ENCODE measurements at regions not wholly inside any gene's neighbourhood (a gene's known extent, or its start where the extent isn't known, plus 50 kb on each side); places are given as distances from the start of the nearest gene placed in this dataset.

DNA sequence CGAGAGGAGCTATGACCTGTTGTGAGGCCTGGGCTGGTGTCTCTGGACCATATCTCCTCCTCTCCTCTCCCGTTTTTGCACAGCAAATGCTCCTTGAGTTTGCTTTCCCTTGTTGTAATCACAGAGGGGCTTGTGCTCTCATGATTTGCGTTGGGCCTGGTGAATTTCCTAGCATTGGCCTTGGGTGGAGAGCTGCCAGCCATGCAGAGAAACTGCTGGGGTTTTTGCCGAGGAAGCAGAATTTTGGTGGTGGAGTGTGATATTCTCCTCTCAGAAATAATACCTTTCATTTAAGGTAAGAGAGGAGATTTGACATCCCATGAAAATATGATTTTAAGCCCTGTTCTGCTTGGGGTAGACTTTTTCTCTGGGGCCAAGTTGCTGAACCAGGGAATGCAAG is 175.7 kb upstream of the CADM1 start:
- TF ChIP-seq, protein P1, sequence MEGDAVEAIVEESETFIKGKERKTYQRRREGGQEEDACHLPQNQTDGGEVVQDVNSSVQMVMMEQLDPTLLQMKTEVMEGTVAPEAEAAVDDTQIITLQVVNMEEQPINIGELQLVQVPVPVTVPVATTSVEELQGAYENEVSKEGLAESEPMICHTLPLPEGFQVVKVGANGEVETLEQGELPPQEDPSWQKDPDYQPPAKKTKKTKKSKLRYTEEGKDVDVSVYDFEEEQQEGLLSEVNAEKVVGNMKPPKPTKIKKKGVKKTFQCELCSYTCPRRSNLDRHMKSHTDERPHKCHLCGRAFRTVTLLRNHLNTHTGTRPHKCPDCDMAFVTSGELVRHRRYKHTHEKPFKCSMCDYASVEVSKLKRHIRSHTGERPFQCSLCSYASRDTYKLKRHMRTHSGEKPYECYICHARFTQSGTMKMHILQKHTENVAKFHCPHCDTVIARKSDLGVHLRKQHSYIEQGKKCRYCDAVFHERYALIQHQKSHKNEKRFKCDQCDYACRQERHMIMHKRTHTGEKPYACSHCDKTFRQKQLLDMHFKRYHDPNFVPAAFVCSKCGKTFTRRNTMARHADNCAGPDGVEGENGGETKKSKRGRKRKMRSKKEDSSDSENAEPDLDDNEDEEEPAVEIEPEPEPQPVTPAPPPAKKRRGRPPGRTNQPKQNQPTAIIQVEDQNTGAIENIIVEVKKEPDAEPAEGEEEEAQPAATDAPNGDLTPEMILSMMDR (IDR thresholded peaks at IDR 0.05), result no peak
- TF ChIP-seq POLR2AphosphoS5 (IDR thresholded peaks at IDR 0.05; ENCODE audit: low read depth, low read length) (no peak), SIN3A (IDR thresholded peaks at IDR 0.05; ENCODE audit: borderline replicate concordance, insufficient read depth, low read depth, low read length) (no peak)
